Naive thymus-derived CD8-positive, alpha-beta T cell (primary cell): ENCODE measurements at regions not wholly inside any gene's neighbourhood (a gene's known extent, or its start where the extent isn't known, plus 50 kb on each side); places are given as distances from the start of the nearest gene placed in this dataset.
A peak's percentile ranks its signal among the peaks of the same experiment; 100 is the strongest.

ENCODE experiments used
- ATAC-seq, 2 donors: fragments of 150-1000 bp; cut with Tn5 transposase in 1 of 2; sonication (Bioruptor Pico), chemical (Tn5 transposase) in 1 of 2; 1 replicate in 1 of 2; 2 replicates in 1 of 2; pipeline ENCODE4 v1.10.0; 2021; ENCODE audit warnings: mild to moderate bottlenecking in 2 of 2, moderate library complexity in 2 of 2
- POLR2A ChIA-PET: fragments of 350-600 bp; sonication (Branson Sonifier 250); formaldehyde crosslinking; loops from one replicate; lab custom pipeline; 2021; ENCODE audit warnings: antibody characterized with exemption; lab: Charles Lee
- DNase-seq, 10 donors: peaks; one replicate each; pipeline versions ENCODE4 v3.0.0 to v3.0.0-alpha.2; 2020 to 2022
- H3K27ac Mint-ChIP-seq, 10 donors: one replicate each; pipeline ENCODE4 v1.8.0; 2020 to 2022; ENCODE audit warnings: mild to moderate bottlenecking in 10 of 10, mixed read lengths in 10 of 10, moderate library complexity in 4 of 10, inconsistent platforms in 1 of 10
- H3K27me3 Mint-ChIP-seq, 5 donors: one replicate each; pipeline ENCODE4 v1.8.0; 2021 to 2022; ENCODE audit warnings: mixed read lengths in 5 of 5
- H3K36me3 Mint-ChIP-seq, 3 donors: one replicate each; pipeline ENCODE4 v1.8.0; 2020 to 2022; ENCODE audit warnings: mixed read lengths in 3 of 3, mild to moderate bottlenecking in 2 of 3, inconsistent platforms in 1 of 3
- H3K4me1 Mint-ChIP-seq, 4 donors: one replicate each; pipeline ENCODE4 v1.8.0; 2021 to 2022; ENCODE audit warnings: mixed read lengths in 4 of 4
- H3K4me3 Mint-ChIP-seq, 10 donors: one replicate each; pipeline ENCODE4 v1.8.0; 2020 to 2022; ENCODE audit warnings: mild to moderate bottlenecking in 10 of 10, mixed read lengths in 10 of 10, moderate library complexity in 6 of 10, inconsistent platforms in 1 of 10
- H3K9me3 Mint-ChIP-seq, 9 donors: one replicate each; pipeline ENCODE4 v1.8.0; 2020 to 2022; ENCODE audit warnings: mixed read lengths in 9 of 9, mild to moderate bottlenecking in 3 of 9, inconsistent platforms in 1 of 9, moderate library complexity in 1 of 9

- H3K27ac Mint-ChIP-seq = peak overlapping the region in 1 of 10 donors; percentile 46
- no peaks in the 10 kb centered on the region for H3K9me3 Mint-ChIP-seq
- H3K4me3 Mint-ChIP-seq = peak overlapping the region in 1 of 10 donors; percentile 39
- POLR2A ChIA-PET = no interaction called here
- H3K4me1 Mint-ChIP-seq = peaks cover 0 to 49% (median 0%) of the 10 kb centered on the region in 4 donors
- DNase-seq (no peak), ATAC-seq (no peak)
- no peaks in the 10 kb centered on the region for H3K27me3 Mint-ChIP-seq
- no peaks in the 10 kb centered on the region for H3K36me3 Mint-ChIP-seq
Observed at GRCh38 chr14:22418631-22419030, 170.4 kb downstream of the DAD1 start.

- Mint-ChIP-seq H3K36me3 (no peaks in the 10 kb centered on the region), H3K9me3 (no peaks in the 10 kb centered on the region), H3K27me3 (no peaks in the 10 kb centered on the region), H3K27ac (peak overlapping the region in 1 of 10 donors; percentile 8), H3K4me1 (peaks cover 0 to 48% (median 0%) of the 10 kb centered on the region in 4 donors), H3K4me3 (no peak overlapping the region)
- DNase-seq (no peak), ATAC-seq (no peak)
- POLR2A ChIA-PET = no interaction called here
Observed at GRCh38 chr14:22417914-22418313, 171.1 kb downstream of the DAD1 start.

GRCh38 chr14:22416193-22416592, 172.8 kb downstream of the DAD1 start:
- H3K27me3 Mint-ChIP-seq = no peaks in the 10 kb centered on the region
- H3K36me3 Mint-ChIP-seq = no peaks in the 10 kb centered on the region
- H3K27ac Mint-ChIP-seq = no peak overlapping the region
- ATAC-seq = no peak
- no peaks in the 10 kb centered on the region for H3K9me3 Mint-ChIP-seq
- DNase-seq = no peak
- no peak overlapping the region for H3K4me3 Mint-ChIP-seq
- H3K4me1 Mint-ChIP-seq = peaks cover 0 to 34% (median 0%) of the 10 kb centered on the region in 4 donors
- POLR2A ChIA-PET = no interaction called here

GRCh38 chr14:22415605-22415959, 173.4 kb downstream of the DAD1 start:
- Mint-ChIP-seq H3K36me3 (no peaks in the 10 kb centered on the region), H3K4me3 (no peak overlapping the region), H3K9me3 (no peaks in the 10 kb centered on the region), H3K27me3 (no peaks in the 10 kb centered on the region), H3K27ac (no peak overlapping the region), H3K4me1 (peaks cover 0 to 29% (median 0%) of the 10 kb centered on the region in 4 donors)
- ATAC-seq (no peak), DNase-seq (no peak)
- POLR2A ChIA-PET = no interaction called here

- POLR2A ChIA-PET = no interaction called here
- Mint-ChIP-seq H3K9me3 (no peaks in the 10 kb centered on the region), H3K27me3 (no peaks in the 10 kb centered on the region), H3K4me1 (peaks cover 0 to 24% (median 0%) of the 10 kb centered on the region in 4 donors), H3K36me3 (no peaks in the 10 kb centered on the region), H3K27ac (no peak overlapping the region), H3K4me3 (no peak overlapping the region)
- no peak for ATAC-seq
- DNase-seq = no peak
Observed at GRCh38 chr14:22414876-22415604, 174.0 kb downstream of the DAD1 start.

GRCh38 chr14:22412926-22413411, 176.1 kb downstream of the DAD1 start:
- peaks cover 0 to 4% (median 0%) of the 10 kb centered on the region in 4 donors for H3K4me1 Mint-ChIP-seq

GRCh38 chr14:22411398-22412055, 177.5 kb downstream of the DAD1 start:
- Mint-ChIP-seq H3K27ac (no peak overlapping the region), H3K27me3 (no peaks in the 10 kb centered on the region), H3K4me1 (no peaks in the 10 kb centered on the region), H3K4me3 (no peak overlapping the region), H3K9me3 (no peaks in the 10 kb centered on the region), H3K36me3 (no peaks in the 10 kb centered on the region)
- no peak for DNase-seq
- POLR2A ChIA-PET = no interaction called here
- ATAC-seq = no peak

More at GRCh38 chr14:22412926-22413411, 176.1 kb downstream of the DAD1 start:
- H3K36me3 Mint-ChIP-seq = no peaks in the 10 kb centered on the region
- no peak for DNase-seq
- POLR2A ChIA-PET = no interaction called here
- H3K9me3 Mint-ChIP-seq = no peaks in the 10 kb centered on the region
- H3K27ac Mint-ChIP-seq = no peak overlapping the region
- no peaks in the 10 kb centered on the region for H3K27me3 Mint-ChIP-seq
- no peak overlapping the region for H3K4me3 Mint-ChIP-seq
- no peak for ATAC-seq

GRCh38 chr14:22410497-22410896, 178.5 kb downstream of the DAD1 start:
- H3K4me1 Mint-ChIP-seq = no peaks in the 10 kb centered on the region
- H3K9me3 Mint-ChIP-seq = no peaks in the 10 kb centered on the region
- no peaks in the 10 kb centered on the region for H3K27me3 Mint-ChIP-seq
- POLR2A ChIA-PET = no interaction called here
- no peaks in the 10 kb centered on the region for H3K36me3 Mint-ChIP-seq
- no peak overlapping the region for H3K27ac Mint-ChIP-seq
- no peak overlapping the region for H3K4me3 Mint-ChIP-seq
- DNase-seq = no peak
- ATAC-seq = no peak

GRCh38 chr14:22409006-22409405, 180.0 kb downstream of the DAD1 start:
- H3K4me3 Mint-ChIP-seq = no peak overlapping the region
- no peaks in the 10 kb centered on the region for H3K27me3 Mint-ChIP-seq
- ATAC-seq = no peak
- no peak for DNase-seq
- POLR2A ChIA-PET = no interaction called here
- no peaks in the 10 kb centered on the region for H3K36me3 Mint-ChIP-seq
- no peak overlapping the region for H3K27ac Mint-ChIP-seq
- no peaks in the 10 kb centered on the region for H3K4me1 Mint-ChIP-seq
- H3K9me3 Mint-ChIP-seq = no peaks in the 10 kb centered on the region

GRCh38 chr14:22408547-22408946, 180.5 kb downstream of the DAD1 start:
- Mint-ChIP-seq H3K27me3 (no peaks in the 10 kb centered on the region), H3K4me3 (no peak overlapping the region), H3K4me1 (no peaks in the 10 kb centered on the region), H3K27ac (no peak overlapping the region), H3K36me3 (no peaks in the 10 kb centered on the region), H3K9me3 (no peaks in the 10 kb centered on the region)
- POLR2A ChIA-PET = no interaction called here
- DNase-seq = no peak
- no peak for ATAC-seq

- DNase-seq (no peak), ATAC-seq (no peak)
- POLR2A ChIA-PET = no interaction called here
- no peaks in the 10 kb centered on the region for H3K36me3 Mint-ChIP-seq
- no peak overlapping the region for H3K4me3 Mint-ChIP-seq
- H3K27ac Mint-ChIP-seq = no peak overlapping the region
- H3K9me3 Mint-ChIP-seq = no peaks in the 10 kb centered on the region
- H3K4me1 Mint-ChIP-seq = no peaks in the 10 kb centered on the region
- no peaks in the 10 kb centered on the region for H3K27me3 Mint-ChIP-seq
Observed at GRCh38 chr14:22407033-22407432, 182.0 kb downstream of the DAD1 start.

GRCh38 chr14:22405201-22405600, 183.8 kb downstream of the DAD1 start:
- H3K9me3 Mint-ChIP-seq = no peaks in the 10 kb centered on the region
- no peaks in the 10 kb centered on the region for H3K4me1 Mint-ChIP-seq
- no peaks in the 10 kb centered on the region for H3K27me3 Mint-ChIP-seq
- POLR2A ChIA-PET = no interaction called here
- ATAC-seq (no peak), DNase-seq (no peak)
- H3K27ac Mint-ChIP-seq = no peak overlapping the region
- no peaks in the 10 kb centered on the region for H3K36me3 Mint-ChIP-seq
- H3K4me3 Mint-ChIP-seq = no peak overlapping the region

- H3K27me3 Mint-ChIP-seq = no peaks in the 10 kb centered on the region
- H3K4me1 Mint-ChIP-seq = no peaks in the 10 kb centered on the region
Observed at GRCh38 chr14:22403296-22403695, 185.7 kb downstream of the DAD1 start.

More at GRCh38 chr14:22403296-22403695, 185.7 kb downstream of the DAD1 start:
- Mint-ChIP-seq H3K27ac (no peak overlapping the region), H3K9me3 (no peaks in the 10 kb centered on the region), H3K36me3 (no peaks in the 10 kb centered on the region), H3K4me3 (no peak overlapping the region)
- DNase-seq = no peak
- ATAC-seq = no peak
- POLR2A ChIA-PET = no interaction called here
